ENCODE measurements at regions not wholly inside any gene's neighbourhood (a gene's known extent, or its start where the extent isn't known, plus 50 kb on each side); places are given as distances from the start of the nearest gene placed in this dataset.

GRCh38 chr6:28643017-28643740 is 117.5 kb downstream of the GPX5 start:
- no peak for DNase-seq
- no peaks in the 10 kb centered on the region for H3K4me1 ChIP-seq
- H3K4me3 ChIP-seq = no peak overlapping the region
- 18 to 25% (median 21%) methylated on average over 9 of the region's 9 CpGs for WGBS, 3 donors
- peaks cover 0 to 16% (median 0%) of the 10 kb centered on the region in 3 donors for H3K27me3 ChIP-seq (ENCODE audit: insufficient read depth in 3 of 3, low read length in 2 of 3)
- H3K27ac ChIP-seq = no peak overlapping the region
- ATAC-seq = no peak
- H3K9me3 ChIP-seq = no peaks in the 10 kb centered on the region
- intact Hi-C loops (cut with DNase I) = no loop called here
- no peak for TF ChIP-seq CTCF (IDR thresholded peaks at IDR 0.05)
- H3K36me3 ChIP-seq (ENCODE audit: insufficient read depth in 1 of 2, low read depth in 1 of 2) = no peaks in the 10 kb centered on the region

- WGBS, 3 donors = 76 to 92% (median 85%) methylated on average over 1 of the region's 1 CpG
- no peak for DNase-seq
- no peaks in the 10 kb centered on the region for H3K9me3 ChIP-seq
- H3K36me3 ChIP-seq (ENCODE audit: insufficient read depth in 1 of 2, low read depth in 1 of 2) = no peaks in the 10 kb centered on the region
- no peaks in the 10 kb centered on the region for H3K4me1 ChIP-seq
- TF ChIP-seq CTCF (IDR thresholded peaks at IDR 0.05) = no peak
- ATAC-seq = no peak
- peaks cover 0 to 24% (median 0%) of the 10 kb centered on the region in 3 donors for H3K27me3 ChIP-seq (ENCODE audit: insufficient read depth in 3 of 3, low read length in 2 of 3)
- no peak overlapping the region for H3K27ac ChIP-seq
- H3K4me3 ChIP-seq = no peak overlapping the region
- intact Hi-C loops (cut with DNase I) = no loop called here
Observed at GRCh38 chr6:28646650-28647049, 121.0 kb downstream of the GPX5 start.

DNA sequence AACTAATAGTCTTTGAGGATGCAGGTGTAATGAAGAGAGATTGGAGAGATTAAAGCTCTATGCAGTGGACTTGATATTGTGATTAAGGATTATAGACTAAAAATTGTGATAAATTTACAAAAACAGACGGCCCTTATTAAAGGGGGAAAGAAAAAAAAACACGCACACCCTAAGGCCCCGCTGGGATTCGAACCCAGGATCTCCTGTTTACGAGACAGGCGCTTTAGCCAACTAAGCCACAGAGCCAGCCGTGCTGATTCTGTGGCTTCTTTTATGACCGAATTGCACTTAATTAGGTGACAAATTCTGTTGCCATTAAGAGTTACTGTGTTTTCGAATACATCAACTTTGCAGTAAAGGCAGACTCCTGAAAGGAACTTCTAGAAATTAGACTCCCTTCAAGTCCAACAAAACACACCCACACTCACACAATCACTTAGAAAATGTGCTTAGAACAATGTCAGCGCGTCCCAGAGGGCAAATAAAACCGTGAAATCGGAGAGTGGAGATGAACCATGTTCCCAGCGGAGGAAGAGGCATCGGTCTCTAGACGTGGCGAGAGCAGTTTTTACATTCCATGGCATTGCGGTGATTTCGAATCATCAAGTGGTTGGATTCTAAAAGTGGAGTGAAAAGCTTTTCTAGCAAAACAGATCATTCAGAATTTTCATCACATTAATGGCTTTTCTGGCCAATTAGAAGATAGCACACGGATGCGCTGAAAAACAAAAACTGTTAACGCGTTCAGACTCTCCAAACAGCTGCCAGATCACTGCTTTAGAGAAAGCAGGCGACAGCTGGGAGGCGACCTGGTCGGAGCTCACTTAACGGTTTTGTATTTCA is 122.6 kb downstream of the GPX5 start:
- no peaks in the 10 kb centered on the region for H3K4me1 ChIP-seq
- peak overlapping the region; percentile 58 for H3K4me3 ChIP-seq
- WGBS, 3 donors = 0 to 1% (median 1%) methylated on average over 27 of the region's 27 CpGs
- no peaks in the 10 kb centered on the region for H3K9me3 ChIP-seq
- ATAC-seq (no peak), DNase-seq (no peak)
- H3K27ac ChIP-seq = no peak overlapping the region
- H3K27me3 ChIP-seq (ENCODE audit: insufficient read depth in 3 of 3, low read length in 2 of 3) = peaks cover 0 to 29% (median 0%) of the 10 kb centered on the region in 3 donors
- no peak for TF ChIP-seq CTCF (IDR thresholded peaks at IDR 0.05)
- H3K36me3 ChIP-seq (ENCODE audit: insufficient read depth in 1 of 2, low read depth in 1 of 2) = no peaks in the 10 kb centered on the region
- intact Hi-C loops (cut with DNase I) = no loop called here

- Histone ChIP-seq H3K4me1 (no peaks in the 10 kb centered on the region), H3K4me3 (peak overlapping the region; percentile 58), H3K27ac (no peak overlapping the region), H3K27me3 (ENCODE audit: insufficient read depth in 3 of 3, low read length in 2 of 3) (peaks cover 0 to 29% (median 0%) of the 10 kb centered on the region in 3 donors), H3K9me3 (no peaks in the 10 kb centered on the region), H3K36me3 (ENCODE audit: insufficient read depth in 1 of 2, low read depth in 1 of 2) (no peaks in the 10 kb centered on the region)
- intact Hi-C loops (cut with DNase I) = no loop called here
- 6 to 11% (median 10%) methylated on average over 10 of the region's 10 CpGs for WGBS, 3 donors
- DNase-seq = no peak
- TF ChIP-seq CTCF (IDR thresholded peaks at IDR 0.05) = no peak
- no peak for ATAC-seq
Observed at GRCh38 chr6:28648878-28649375, 123.2 kb downstream of the GPX5 start.

All from psoas muscle (tissue), 7 donors.